CD4-positive, alpha-beta T cell treated with Interleukin-4 for 1 hour (primary cell): ENCODE measurements at regions not wholly inside any gene's neighbourhood (a gene's known extent, or its start where the extent isn't known, plus 50 kb on each side); places are given as distances from the start of the nearest gene placed in this dataset.
"Not testable (repeated sequence)": the region's sequence is repeated elsewhere in the genome, so short reads cannot be mapped to it uniquely, and the experiment has no call there.

Experiments
- DNase-seq, 2 donors: peaks; one replicate each; pipeline ENCODE4 v3.0.0-alpha.2; 2020 to 2022

- no peak for DNase-seq
Observed at GRCh38 chr19:27971071-27971470, 1241.9 kb downstream of the UQCRFS1 start.

DNA sequence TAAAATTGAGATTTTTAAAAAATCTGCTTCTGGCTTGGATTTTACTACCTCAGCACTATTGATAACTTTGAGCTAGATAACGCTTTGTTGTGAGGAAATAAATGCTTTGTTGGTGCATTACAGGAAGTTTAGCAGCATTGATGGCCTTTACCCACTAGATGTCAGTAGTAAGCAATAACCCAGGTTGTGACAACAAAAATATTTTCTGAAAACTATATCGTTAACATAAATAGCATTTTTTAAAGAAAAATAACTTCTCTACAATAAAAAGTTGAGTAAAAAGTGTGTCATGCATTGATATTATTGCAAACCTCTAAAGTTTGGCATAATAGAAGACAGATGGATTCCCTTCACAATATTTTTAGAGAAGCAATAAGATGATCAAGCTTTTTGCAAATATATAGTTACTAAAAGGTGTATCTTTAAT, 1246.5 kb downstream of the UQCRFS1 start:
- peak in 1 of 2 donors; percentile 3 for DNase-seq

DNA sequence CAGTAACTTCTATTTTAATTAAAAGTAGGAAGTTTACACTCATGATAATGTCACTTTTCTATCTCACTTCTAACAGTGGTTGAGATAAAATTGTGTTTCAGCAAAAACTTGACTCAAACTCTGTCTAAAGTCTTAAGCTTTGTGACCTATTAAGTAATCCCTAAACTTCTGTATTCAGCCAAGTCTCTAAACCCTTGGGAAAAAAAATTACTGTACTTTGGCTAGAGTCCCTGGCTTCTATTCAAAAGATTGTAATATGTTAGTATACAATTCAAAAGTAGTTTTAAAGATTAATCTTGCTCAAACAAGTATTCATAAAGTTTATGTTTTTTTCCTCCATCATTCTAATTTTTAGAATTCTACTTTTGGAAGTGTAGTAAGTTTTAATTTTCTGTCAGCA, 1248.8 kb downstream of the UQCRFS1 start:
- no peak for DNase-seq

GRCh38 chr19:27962264-27962663, 1250.7 kb downstream of the UQCRFS1 start:
- DNase-seq: no peak

DNA sequence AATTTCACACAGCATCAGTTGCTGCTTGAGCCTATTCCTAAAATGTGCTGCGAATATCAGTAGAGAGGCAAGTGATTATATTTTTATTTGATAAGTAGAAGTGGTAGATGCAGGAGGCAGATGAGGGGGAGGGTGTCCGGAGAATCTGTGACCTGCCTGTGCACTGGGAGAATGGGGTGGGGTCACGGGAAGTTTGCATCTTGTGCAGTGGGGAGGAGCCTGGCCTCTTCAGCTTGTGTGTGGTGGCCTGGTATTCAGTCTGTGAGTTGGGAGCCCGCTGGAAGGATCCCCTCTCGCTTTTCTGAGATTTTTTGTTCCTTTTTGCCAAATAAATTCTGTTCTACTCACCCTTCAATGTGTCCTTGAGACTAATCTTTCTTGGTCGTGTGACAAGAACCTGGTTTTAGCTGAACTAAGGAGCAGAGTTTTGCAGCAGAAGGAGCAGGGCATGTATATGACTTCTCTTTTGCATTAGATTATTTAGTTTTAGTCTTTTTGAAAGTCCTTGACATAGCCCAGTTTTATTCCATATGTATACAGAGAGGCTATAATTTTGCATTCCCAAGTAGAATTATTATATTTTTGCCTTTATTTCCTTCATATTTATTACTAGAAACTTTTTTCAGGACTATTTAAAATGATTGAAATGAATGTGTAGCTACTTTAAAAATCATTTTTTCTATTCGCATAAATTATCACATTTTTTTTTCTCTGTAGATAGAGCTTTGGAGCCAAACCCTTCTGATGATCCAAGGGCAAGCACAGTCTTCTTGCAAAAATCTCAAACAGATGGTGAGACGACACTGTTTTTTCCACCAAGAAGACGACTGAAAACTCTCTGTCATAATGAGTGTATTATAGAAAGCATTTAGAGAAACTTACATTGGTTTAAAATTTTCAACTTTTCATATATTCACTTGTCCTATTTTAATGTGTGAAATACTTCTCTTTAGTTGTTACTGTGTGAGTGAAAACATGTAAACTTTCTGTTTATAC, 1257.2 kb downstream of the UQCRFS1 start:
- DNase-seq: no peak

DNA sequence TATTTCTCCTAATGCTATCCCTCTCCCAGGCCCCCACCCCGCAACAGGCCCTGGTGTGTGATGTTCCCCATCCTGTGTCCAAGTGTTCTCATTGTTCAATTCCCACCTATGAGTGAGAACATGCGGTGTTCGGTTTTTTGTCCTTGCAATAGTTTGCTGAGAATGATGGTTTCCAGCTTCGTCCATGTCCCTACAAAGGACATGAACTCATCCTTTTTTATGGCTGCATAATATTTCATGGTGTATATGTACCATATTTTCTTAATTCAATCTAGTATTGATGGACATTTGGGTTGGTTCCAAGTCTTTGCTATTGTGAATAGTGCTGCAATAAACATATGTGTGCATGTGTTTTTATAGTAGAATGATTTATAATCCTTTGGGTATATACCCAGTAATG, 1270.3 kb downstream of the UQCRFS1 start:
- not testable (repeated sequence) for DNase-seq

GRCh38 chr19:27936139-27936538, 1276.8 kb downstream of the UQCRFS1 start:
- no peak for DNase-seq

DNA sequence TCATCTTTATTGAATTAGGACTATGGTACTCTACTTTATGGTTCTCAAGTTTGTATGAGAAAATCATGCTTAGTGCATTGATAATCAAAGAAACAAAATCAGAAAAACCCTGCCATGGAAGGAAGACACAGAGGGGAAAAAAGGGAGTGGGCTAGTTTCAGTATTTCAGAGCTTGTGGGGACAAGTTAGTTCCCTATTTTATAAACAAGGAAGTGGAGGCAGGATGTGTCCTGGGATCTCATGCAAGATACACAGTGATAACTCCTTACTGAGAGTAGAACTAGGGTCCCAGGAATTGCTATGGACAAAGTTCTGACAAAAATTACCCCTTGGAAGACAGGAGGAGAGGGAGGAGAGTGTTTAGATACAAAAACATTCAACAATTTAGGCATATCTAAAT, 1277.3 kb downstream of the UQCRFS1 start:
- DNase-seq: no peak

DNA sequence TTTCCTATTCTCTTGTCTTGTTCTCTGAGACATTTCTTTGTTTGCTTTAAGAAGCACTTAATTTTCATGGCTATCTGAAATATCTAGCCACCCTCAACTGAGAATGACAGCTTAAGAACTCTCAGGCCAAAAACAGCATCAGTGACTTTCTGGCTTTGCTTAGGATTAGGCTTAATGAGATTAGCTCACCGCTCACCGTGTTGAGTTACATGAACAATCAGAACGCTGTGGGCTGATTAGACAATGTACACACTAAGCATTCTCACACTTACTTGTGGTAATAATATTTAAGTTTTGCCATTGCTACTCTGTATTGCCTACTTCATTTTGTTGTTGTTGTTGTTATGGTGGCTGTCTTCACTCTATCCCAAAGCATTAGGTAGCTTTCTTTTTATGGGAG, 1283.6 kb downstream of the UQCRFS1 start:
- no peak for DNase-seq

- DNase-seq: no peak
Observed at GRCh38 chr19:27925202-27925601, 1287.7 kb downstream of the UQCRFS1 start.

- no peak for DNase-seq
Observed at GRCh38 chr19:27922970-27923369, 1290.0 kb downstream of the UQCRFS1 start.

DNA sequence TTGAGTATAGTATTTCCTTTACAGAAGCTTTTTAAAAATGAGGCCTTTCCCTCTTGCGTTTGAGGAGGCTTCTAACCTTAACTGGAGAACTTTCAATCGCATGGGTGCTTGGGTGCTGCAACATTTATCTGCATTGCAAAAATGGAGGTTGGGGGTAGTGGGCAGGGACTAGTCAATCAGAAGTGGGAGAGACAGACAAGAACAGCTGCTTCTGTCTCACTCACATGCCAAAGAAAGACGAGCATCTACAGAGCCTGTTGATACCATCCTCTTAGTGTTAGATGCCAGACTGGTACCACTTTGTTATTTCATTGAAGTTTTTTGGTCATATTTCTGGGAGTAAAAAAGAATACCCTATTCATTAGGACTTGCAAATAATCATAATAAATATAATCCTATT, 1292.2 kb downstream of the UQCRFS1 start:
- no peak for DNase-seq

DNA sequence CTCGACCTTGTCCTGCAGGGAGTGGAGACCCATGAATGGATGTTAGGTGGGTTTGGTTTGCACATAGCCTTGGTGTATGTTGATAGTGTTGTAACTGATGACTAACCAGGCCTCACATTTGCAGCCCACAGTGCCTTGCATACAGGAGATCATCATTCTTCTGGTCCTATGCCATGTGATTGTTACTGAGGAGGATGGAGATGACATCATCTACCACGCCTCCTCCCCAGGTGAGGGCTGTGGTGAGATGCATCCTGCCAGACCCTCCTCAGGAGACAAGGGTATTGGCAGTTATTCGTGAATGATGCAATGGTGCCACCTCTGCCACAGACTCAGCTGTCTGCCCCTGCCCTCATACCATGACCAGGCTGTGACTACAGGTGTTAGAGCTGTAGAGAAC, 1294.1 kb downstream of the UQCRFS1 start:
- no peak for DNase-seq

DNA sequence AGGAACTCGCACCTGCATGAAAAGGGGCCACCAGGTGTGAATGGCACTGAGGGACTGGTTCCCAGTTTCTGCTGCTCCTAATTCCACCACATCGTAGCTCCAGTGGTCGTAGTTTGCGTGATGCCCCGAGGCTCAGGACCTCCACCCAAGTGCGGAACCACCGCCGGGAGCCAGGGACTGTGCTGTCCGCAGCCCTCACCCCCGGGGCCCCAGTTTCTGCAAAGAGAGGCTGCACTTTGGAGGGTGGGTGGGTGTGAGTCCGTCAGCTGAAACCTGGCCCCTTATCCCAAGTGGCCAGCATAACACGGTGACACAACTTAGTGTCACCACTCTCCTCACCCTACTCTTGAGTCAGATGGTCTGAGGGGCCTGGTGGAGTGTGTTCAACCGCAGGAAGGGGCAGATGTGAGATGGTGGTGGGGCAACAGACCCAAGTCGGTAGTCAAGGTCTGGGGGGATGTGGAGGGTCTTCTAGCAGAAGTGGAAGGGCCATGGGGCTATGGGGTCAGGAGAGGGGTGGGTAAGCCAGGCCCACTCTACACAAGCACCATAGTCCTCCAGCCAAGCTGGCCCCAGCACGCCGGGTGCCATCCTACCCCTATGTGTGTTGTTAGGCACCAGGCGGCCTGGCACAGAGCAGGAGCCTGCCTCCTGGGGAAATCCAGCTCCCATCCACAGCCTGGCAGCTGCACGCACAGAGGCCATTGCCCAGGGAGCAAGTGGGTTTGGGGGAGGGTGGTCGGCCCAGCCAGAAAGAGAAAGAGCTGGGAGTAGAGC, 1301.6 kb downstream of the UQCRFS1 start:
- no peak for DNase-seq

DNA sequence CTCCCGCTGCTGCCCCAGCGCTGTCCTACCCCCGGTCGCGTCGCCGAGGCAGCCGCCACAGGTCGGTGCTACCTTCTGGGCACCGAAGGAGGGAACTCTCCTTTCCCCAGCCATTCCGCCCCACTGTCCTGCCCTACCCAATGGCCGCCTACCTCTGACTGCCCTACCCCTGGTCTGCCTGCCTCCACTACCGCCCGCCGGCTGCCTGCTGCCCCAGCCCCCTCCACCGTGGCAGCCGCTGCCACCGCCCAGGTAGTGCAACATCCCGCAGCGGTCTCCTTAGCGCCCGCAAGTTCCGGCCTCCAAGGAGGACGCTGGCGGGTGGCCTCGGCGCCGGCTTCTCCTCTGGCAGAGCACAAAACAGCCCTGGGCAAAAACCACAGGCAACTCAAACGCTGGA, 1303.1 kb downstream of the UQCRFS1 start:
- no peak for DNase-seq

DNA sequence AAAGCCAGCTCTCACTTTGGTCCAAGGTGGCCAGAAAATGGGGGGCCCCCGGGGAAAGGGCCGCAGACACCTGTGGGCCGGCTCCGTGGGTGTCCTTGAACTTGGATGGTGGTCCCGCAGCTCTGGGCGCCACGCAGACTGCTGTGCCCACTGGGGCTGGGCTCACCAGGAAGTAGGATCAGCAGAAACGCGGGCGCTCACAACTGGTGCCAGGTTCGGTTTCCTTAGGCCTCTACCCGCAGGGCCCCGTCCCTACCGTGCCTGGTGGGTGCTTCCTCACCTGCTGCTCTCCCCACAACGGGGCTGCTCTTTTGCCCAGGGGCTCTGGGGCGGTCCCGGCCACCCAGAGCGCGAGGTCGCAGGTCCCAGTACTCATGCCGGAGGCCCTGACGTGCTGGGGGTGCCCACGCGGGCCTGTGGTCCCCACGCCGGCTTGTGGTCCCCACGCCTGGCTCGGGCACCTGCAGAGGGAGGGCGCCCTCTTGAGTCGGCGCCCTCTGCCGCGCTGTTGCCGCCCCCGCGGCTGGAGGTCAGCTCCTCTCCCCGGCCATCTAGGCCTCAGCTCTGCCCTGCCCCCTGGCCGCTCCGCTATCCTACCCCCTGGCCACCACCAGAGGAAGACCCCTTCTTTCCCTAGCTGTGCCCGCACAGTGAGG, 1303.6 kb downstream of the UQCRFS1 start:
- no peak for DNase-seq

GRCh38 chr19:27906081-27906480, 1306.9 kb downstream of the UQCRFS1 start:
- no peak for DNase-seq

GRCh38 chr19:27905074-27905473, 1307.9 kb downstream of the UQCRFS1 start:
- no peak for DNase-seq

GRCh38 chr19:27901078-27901477, 1311.9 kb downstream of the UQCRFS1 start:
- DNase-seq: no peak

GRCh38 chr19:27896091-27896490, 1316.9 kb downstream of the UQCRFS1 start:
- DNase-seq: no peak

GRCh38 chr19:27894906-27895754, 1317.8 kb downstream of the UQCRFS1 start:
- DNase-seq: no peak

GRCh38 chr19:27892500-27892899, 1320.5 kb downstream of the UQCRFS1 start:
- DNase-seq: no peak
